GM12801 (cell line): ENCODE measurements at regions not wholly inside any gene's neighbourhood (a gene's known extent, or its start where the extent isn't known, plus 50 kb on each side); places are given as distances from the start of the nearest gene placed in this dataset.

Experiments
- TF ChIP-seq, protein P1 (sequence below): IDR thresholded peaks from one replicate; pipeline ENCODE4 v1.5.1; 2011; ENCODE audit warnings: control low read depth; ENCODE audit not compliant: insufficient read length; ENCODE audit errors: extremely low read depth

DNA sequence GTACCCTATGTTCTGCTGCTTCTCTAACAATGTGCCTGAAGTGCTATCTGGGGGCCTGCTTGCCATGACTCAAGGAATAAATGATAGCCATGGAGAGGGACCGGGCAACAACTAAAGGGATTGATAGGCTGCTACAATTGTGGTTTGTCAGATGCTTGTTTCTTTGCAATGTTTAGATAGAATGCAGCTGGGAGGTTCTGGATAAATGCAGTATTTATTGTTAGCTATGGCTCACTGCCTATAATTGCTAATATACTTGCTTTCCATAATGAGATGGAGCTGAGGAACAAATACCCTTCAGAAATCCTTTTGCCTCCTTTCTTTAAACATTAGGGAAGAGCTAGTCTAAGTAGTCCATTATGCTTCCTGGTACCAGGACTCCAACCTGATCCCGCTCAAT is 575.2 kb upstream of the SYNCRIP start:
- TF ChIP-seq, protein P1, sequence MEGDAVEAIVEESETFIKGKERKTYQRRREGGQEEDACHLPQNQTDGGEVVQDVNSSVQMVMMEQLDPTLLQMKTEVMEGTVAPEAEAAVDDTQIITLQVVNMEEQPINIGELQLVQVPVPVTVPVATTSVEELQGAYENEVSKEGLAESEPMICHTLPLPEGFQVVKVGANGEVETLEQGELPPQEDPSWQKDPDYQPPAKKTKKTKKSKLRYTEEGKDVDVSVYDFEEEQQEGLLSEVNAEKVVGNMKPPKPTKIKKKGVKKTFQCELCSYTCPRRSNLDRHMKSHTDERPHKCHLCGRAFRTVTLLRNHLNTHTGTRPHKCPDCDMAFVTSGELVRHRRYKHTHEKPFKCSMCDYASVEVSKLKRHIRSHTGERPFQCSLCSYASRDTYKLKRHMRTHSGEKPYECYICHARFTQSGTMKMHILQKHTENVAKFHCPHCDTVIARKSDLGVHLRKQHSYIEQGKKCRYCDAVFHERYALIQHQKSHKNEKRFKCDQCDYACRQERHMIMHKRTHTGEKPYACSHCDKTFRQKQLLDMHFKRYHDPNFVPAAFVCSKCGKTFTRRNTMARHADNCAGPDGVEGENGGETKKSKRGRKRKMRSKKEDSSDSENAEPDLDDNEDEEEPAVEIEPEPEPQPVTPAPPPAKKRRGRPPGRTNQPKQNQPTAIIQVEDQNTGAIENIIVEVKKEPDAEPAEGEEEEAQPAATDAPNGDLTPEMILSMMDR: no peak

GRCh38 chr6:86215323-86215722 is 572.6 kb upstream of the SYNCRIP start:
- TF ChIP-seq, protein P1: no peak

GRCh38 chr6:86205980-86206379 is 563.3 kb upstream of the SYNCRIP start:
- TF ChIP-seq, protein P1: no peak

DNA sequence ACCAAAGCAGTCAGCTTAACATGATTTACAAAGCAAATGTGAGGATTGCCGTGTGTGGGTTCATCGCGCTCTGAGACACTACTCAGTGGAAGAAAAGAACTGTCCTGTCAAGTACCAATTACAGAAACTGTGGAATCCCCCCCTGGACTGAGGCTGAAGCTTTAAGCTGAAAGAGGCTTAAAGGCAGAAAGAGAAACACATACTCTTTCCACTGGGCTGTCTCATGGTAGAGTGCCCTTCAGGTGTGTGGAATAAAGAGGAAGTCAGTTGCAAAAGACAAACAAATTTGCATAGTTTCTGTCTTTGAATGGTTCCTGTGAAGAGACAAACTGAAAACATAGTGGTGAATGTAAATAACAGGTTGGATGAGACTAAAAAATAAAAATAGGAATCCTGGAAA is 560.4 kb upstream of the SYNCRIP start:
- TF ChIP-seq, protein P1: no peak

GRCh38 chr6:86193821-86194220 is 551.1 kb upstream of the SYNCRIP start:
- TF ChIP-seq, protein P1: no peak

DNA sequence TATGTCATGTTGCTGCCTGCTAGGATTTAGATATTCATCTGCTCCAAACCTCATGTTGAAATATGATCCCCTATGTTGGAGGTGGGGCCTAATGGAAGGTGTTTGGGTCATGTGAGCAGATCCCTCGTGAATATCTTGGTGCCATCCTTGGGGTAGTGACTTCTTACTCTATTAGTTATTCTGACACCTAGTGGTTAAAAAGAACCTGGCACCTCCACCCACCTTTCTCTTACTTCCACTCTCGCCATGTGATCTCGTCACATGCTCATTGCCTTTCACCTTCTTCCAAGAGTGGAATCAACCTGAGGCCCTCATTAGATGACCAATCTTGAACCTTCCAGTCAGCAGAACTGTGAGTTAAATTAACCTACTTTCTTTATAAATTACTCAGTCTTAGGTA is 549.4 kb upstream of the SYNCRIP start:
- TF ChIP-seq, protein P1: no peak

DNA sequence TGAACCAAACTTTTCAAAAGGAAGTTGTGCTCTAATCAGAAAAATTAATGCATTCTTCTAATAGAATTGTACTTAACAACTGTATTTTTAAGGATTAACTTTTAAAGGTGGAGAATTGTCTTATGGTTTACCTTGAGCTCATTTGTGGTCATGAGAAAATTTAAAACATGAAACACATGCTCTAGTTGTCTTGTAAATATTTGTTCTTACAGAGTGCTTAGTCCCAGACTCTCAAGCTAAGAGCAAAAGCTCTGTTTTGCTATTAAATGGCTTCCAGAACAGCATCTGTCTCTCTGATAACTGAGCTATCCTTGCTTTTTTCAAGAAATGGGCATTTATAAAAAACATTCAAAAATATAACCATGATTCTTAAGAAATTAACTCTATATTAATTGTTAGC is 512.2 kb upstream of the SYNCRIP start:
- TF ChIP-seq, protein P1: no peak

GRCh38 chr6:86153521-86153920 is 510.8 kb upstream of the SYNCRIP start:
- TF ChIP-seq, protein P1: no peak
